HG03378 (cell line): ENCODE measurements at regions not wholly inside any gene's neighbourhood (a gene's known extent, or its start where the extent isn't known, plus 50 kb on each side); places are given as distances from the start of the nearest gene placed in this dataset.

Experiments used
- ATAC-seq: cut with Tn5 transposase; IDR thresholded peaks from one replicate; pipeline ENCODE4 v1.9.1; 2021; ENCODE audit warnings: mild to moderate bottlenecking, moderate library complexity; ENCODE audit not compliant: unreplicated experiment

- ATAC-seq, result no peak
Observed at GRCh38 chr16:85370543-85370880, 242.6 kb upstream of the GSE1 start.

DNA sequence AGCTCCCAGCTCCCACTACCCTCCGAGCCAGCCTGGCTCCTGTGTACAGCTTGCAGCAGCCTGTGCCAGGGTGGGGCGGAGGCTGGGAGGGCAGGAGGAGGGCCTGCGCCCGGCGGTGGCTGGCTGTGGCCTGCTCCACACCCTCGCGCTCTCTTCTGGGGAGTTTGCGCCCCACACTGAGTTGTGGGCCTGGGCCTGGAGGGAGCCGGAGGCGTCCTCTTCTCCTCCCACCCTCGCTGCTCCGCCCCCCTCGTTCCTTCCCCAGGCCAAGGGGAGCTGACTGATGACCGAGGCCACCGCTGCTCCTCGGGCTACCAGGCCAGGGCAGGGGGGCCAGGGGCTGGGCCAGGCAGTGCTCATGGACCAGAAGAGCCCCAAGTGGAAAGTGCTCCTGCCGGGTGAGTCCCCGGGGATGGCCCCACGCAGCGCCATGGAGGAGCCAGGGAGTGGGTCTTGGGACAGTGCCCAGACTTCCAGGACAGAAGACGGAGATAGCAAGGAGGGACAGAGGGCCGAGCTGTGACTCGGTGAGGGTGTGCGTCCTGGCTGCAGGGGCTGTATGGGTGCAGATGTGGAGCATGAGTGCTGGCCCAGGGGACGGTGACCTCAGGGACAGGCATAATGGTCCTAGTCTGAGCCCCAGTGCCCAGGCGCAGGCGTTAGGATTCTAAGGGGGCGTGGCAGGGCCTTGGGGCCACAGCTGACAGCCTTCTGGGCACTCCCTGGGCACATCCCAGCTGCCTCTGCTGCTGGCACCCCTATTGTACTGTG lies 242.1 kb upstream of the GSE1 start:
- ATAC-seq, result no peak

GRCh38 chr16:85371948-85372347 lies 241.2 kb upstream of the GSE1 start:
- no peak for ATAC-seq

DNA sequence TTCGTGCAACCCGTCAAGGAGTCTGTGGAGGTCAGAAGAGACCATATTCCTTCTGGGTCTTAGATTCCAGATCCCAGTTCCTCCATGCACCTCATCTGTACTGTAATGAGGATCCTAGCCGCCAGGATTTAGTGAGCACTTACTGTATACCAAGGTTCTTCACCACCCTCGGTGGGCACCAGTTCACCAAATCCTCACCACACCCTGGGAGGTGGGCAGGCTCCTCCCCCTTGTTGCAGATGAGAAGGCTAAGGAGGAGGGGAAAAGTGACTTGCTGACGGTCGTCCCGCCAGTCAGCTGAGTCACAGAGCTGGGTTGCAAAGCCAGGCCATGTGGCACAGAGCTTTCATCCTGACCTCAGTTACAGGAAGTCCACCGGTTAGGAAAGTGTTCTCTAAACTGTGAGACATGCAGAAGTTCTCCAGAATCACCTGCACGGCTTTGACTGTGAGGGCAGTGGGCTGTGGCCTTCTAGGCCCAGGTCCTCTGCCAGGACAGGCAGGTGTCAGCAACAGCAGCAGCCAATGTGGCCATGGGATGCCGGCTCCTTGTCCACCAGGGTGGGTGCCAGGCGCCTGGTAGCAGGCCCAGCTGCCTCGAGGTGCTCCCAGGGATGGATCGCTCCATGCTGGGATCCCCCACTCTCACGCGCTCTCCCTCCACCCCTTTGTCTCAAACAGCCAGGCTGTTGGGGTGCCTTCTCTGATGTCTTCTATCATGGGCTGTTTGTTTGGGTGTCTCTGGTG lies 240.3 kb upstream of the GSE1 start:
- ATAC-seq, result no peak

DNA sequence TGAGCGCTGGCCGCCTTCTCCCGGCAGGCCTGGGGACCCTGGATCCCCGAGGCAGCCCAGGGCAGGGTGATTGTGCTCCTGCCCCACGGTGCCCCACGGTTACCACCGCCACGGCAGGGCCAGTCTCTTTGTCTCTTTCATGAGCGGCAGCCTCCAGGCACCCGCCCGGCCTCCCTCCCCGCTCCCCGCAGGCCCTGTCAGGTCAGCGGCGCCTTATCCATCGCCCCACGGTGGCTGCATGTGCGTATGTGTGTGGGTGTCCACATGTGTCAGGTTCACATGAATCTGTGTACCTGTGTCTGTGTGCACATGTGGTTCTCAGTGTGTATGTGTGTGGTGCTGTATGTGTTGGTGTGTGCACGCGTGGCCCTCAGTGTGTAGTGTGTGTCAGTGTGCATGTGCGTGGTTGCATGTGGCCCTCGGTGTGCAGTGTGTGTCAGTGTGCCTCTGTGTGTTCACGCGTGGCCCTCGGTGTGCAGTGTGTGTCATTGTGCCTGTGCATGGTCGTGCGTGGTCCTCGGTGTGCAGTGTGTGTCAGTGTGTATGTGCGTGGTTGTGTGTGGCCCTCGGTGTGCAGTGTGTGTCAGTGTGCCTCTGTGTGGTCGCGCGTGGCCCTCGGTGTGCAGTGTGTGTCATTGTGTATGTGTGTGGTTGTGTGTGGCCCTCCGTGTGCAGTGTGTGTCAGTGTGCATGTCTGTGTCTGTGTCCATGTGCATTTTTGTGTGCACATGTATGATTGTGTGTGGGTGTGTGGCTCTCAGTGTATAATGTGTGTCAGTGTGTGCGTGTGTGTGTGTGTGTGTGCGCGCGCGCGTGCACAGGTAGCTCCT lies 239.2 kb upstream of the GSE1 start:
- no peak for ATAC-seq

GRCh38 chr16:85374571-85374872 lies 238.6 kb upstream of the GSE1 start:
- ATAC-seq, result no peak

DNA sequence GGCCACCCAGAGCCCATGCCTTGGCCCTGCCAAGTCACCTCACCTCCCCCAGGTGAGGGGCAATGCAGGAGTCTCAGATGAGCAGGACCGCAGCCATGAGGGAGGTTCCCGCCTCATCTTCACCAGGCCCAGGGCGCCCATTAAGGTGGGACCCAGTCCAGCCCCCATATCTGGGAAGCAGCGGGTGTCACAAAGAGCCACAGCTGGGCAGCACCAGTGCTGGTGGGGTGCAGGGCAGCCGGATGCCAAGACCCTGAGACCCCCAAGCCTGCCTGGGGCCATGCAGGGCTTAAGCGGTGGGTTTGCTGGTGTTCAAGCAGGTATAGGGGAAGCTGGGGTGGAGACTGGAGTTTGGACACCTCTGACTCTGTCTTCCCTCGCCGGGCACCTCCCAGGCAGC lies 237.8 kb upstream of the GSE1 start:
- ATAC-seq, result no peak

- no peak for ATAC-seq
Observed at GRCh38 chr16:85376292-85377095, 236.6 kb upstream of the GSE1 start.

DNA sequence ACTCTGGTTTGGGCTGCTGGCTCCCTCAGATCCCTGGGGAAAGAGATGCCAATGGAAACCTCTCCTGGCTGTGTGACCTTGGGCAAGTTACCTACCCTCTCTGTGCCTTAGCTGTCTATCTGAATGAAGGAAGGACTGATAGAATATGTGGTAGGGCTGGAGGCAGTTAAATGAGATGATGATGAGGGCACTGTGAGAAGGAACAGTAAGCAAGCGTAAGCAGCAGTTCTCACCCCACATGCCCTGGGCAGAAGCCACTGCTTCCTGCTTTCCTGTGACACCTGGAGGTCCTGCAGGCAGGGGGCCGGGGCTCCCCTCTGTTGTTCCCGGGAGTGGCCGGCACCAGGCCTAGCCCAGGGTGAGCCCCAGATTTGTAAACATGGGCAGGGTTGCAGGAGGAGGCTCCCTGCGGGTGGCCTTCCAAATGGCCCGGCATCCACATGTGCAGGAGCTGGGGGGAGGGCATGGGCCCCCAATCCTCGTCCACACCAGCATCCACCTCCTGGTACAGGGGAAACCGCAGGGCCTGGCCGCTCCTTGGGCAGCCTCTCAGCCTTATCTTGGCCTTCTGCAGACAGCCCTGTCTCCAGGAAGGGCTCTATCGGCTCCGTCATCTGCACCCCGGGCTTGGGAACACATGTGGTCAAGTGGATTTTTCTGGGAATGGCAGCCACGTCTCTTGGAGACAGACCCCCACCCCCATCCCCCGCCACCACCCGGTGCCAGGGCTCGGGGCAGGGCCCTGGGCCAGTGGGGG lies 235.6 kb upstream of the GSE1 start:
- no peak for ATAC-seq

GRCh38 chr16:85378145-85379040 lies 234.7 kb upstream of the GSE1 start:
- ATAC-seq, result no peak

- ATAC-seq, result no peak
Observed at GRCh38 chr16:85379041-85380001, 233.8 kb upstream of the GSE1 start.

- no peak for ATAC-seq
Observed at GRCh38 chr16:85380002-85380395, 233.1 kb upstream of the GSE1 start.

GRCh38 chr16:85380905-85381737 lies 232.0 kb upstream of the GSE1 start:
- ATAC-seq, result no peak

- ATAC-seq, result no peak
Observed at GRCh38 chr16:85381738-85382592, 231.2 kb upstream of the GSE1 start.

DNA sequence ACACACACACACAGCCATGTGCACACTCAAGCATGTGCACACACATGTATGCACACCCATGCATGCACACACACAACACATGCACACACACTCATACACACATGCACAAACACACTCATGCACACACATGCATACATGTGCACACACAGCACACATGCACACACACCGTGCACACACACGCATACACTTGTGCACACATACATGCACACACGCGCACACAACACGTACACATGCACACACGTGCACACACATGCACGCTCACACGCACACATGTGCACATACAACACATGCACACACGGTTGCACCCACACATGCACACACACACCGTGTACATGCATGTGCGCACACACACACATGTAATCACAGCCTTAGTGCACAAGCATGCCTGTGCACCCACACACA lies 230.4 kb upstream of the GSE1 start:
- ATAC-seq, result no peak
